Activated CD4-positive, alpha-beta T cell treated with anti-CD3 and anti-CD28 coated beads, Interleukin-10, Interleukin-2, amounts not matched to agents 100 ng/mL and 50 ng/mL, durations not matched to agents 16 hours and 8 hours (primary cell): ENCODE measurements at regions not wholly inside any gene's neighbourhood (a gene's known extent, or its start where the extent isn't known, plus 50 kb on each side); places are given as distances from the start of the nearest gene placed in this dataset.
"Not testable (repeated sequence)": the region's sequence is repeated elsewhere in the genome, so short reads cannot be mapped to it uniquely, and the experiment has no call there.

Experiments used
- DNase-seq: peaks from one replicate; pipeline ENCODE4 v3.0.0-alpha.2; 2020

GRCh38 chr15:87672309-87673288 is 583.9 kb downstream of the NTRK3 start:
- no peak for DNase-seq

GRCh38 chr15:87671289-87671688 is 585.2 kb downstream of the NTRK3 start:
- DNase-seq, result no peak

GRCh38 chr15:87669846-87670245 is 586.7 kb downstream of the NTRK3 start:
- DNase-seq, result no peak

GRCh38 chr15:87668768-87669564 is 587.6 kb downstream of the NTRK3 start:
- DNase-seq, result not testable (repeated sequence)

- no peak for DNase-seq
Observed at GRCh38 chr15:87667643-87668042, 588.9 kb downstream of the NTRK3 start.

- no peak for DNase-seq
Observed at GRCh38 chr15:87662575-87662974, 594.0 kb downstream of the NTRK3 start.

GRCh38 chr15:87661454-87662355 is 594.8 kb downstream of the NTRK3 start:
- DNase-seq, result no peak

- no peak for DNase-seq
Observed at GRCh38 chr15:87660251-87661129, 596.0 kb downstream of the NTRK3 start.

GRCh38 chr15:87656372-87656771 is 600.2 kb downstream of the NTRK3 start:
- DNase-seq, result no peak

- DNase-seq, result no peak
Observed at GRCh38 chr15:87653646-87654045, 602.9 kb downstream of the NTRK3 start.

GRCh38 chr15:87649175-87649574 is 607.4 kb downstream of the NTRK3 start:
- DNase-seq, result no peak

GRCh38 chr15:87648278-87648677 is 608.3 kb downstream of the NTRK3 start:
- no peak for DNase-seq

- DNase-seq, result no peak
Observed at GRCh38 chr15:87645723-87646122, 610.8 kb downstream of the NTRK3 start.

GRCh38 chr15:87642997-87643396 is 613.5 kb downstream of the NTRK3 start:
- not testable (repeated sequence) for DNase-seq

- DNase-seq, result no peak
Observed at GRCh38 chr15:87639305-87640011, 617.1 kb downstream of the NTRK3 start.

GRCh38 chr15:87638554-87639083 is 617.9 kb downstream of the NTRK3 start:
- no peak for DNase-seq

- DNase-seq, result no peak
Observed at GRCh38 chr15:87634361-87634760, 622.2 kb downstream of the NTRK3 start.

- no peak for DNase-seq
Observed at GRCh38 chr15:87633525-87633924, 623.0 kb downstream of the NTRK3 start.

- no peak for DNase-seq
Observed at GRCh38 chr15:87632364-87632763, 624.2 kb downstream of the NTRK3 start.

- DNase-seq, result no peak
Observed at GRCh38 chr15:87631775-87632174, 624.8 kb downstream of the NTRK3 start.

- DNase-seq, result no peak
Observed at GRCh38 chr15:87631093-87631492, 625.4 kb downstream of the NTRK3 start.
